GM19324 (cell line): ENCODE measurements at regions not wholly inside any gene's neighbourhood (a gene's known extent, or its start where the extent isn't known, plus 50 kb on each side); places are given as distances from the start of the nearest gene placed in this dataset.

Experiments used
- ATAC-seq: cut with Tn5 transposase; IDR thresholded peaks from one replicate; pipeline ENCODE4 v1.9.1; 2021; ENCODE audit warnings: mild to moderate bottlenecking, moderate library complexity; ENCODE audit not compliant: unreplicated experiment, low FRiP score

DNA sequence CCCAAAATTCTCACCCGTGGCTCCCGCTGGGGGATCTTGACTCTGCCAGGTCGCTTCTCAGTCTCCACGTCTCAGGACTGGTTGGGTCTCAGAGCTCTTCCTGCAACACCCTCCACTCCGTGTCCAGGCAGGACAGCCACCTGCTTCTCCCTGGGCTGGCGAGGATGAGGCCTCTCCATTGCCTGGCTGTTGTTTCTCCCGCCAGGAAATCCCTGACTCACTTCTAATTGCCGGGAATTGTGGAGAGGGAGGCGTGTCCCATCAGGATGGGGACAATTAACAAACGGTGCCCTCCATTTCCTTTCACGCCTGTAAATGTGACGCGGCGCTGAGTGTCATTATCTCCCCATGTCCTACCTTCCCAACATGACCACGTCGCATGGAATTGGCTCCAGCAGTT is 204.5 kb downstream of the RBFOX3 start:
- ATAC-seq: no peak

DNA sequence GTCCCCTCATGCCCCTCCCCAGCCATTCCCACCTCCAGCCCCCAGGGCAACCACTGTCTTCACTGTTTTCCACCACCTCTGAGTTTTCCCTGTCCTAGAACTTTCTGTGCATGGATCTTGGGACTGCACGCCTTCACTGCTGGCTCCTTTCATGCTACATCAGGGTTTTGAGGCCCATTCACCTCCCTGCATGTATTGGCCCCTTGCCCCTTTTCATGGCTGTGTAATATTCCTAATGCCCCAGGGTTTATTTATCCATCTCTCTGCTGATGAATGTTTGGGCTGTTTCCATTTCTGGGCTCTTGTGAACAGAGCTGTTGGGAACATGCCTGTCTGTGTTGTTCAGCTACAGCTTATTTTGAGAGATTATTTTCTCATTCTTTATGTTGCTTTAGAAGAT is 205.0 kb downstream of the RBFOX3 start:
- no peak for ATAC-seq

DNA sequence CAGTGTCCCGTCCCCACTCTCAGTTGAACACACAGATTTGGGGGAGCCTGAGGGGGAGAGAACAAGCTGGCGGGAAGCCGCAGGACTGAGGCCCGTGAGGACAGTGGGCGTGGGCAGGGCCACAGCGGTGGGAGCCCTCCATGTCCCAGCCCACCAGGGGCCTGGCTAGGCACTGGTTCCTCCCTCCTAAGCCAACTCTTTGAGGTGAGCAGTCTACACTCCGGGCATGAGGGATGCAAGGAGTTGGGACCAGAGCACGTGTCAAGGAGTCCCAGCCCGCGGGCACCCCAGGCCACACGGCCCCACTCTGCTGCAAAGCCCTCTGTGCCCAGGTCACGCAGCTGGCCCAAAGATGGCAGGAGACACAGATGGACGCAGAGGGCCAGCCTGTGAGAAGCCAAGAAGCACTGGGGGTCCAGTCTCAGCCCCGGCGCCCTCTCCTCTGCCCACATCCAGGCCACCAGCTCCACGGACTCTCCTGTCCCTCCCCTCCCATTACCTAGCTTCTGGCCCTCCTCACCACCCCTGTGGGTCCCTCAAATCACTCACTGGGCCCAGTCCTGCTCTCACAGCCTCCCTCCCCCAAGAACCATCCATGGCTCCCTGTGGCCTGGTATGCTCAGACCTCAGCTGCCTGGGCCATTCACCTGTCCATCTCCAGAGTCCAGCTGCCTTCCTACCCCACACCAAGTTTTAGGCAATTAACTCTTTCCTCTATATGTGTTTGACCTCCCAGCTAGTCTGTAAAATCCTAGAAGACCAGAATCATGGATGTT is 206.5 kb downstream of the RBFOX3 start:
- no peak for ATAC-seq

DNA sequence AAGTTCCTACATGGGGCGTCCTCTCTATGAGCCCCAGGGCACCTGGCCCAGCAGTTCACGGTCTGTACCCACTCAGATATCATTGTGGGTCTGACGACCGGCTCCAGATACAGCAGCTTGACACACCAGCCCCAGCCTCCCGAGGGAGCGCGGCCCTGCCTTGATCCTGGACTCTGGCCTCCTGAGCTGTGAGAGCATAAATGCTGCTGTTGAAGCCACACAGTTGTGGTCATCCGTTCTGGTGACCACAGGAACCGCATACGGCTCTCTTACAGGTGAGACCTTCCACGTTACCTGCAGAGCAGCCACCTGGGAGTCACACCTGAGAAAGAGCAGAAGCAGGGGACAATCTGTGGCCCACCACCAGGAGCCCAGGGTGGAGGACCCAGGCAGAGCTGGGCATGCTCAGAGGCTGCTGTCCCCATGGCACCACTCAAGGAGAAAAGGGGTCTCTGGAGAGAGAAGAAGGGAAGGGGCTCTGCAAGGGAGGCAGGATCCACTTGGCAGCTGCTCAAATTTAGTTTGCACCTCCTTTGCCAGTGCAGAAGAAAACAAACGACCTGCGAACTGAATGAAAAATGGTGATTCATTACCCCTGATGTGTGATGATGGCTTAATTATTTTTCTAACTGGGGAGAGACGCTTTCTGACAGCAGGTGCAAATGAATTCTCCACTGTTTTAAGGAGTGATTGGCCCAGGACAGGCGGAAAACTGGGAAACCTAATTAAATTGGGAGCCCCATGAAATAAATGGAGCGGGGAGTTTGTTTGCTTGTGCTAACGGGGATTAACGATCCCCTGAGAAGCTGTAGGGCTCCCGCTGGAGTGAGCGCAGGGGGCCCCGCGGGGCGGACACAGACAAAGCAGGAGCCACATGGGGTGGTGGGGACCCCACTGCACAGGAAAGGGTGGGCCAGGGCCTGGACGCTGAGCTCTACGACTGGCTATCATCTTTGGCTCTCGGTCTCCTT is 208.9 kb downstream of the RBFOX3 start:
- no peak for ATAC-seq

DNA sequence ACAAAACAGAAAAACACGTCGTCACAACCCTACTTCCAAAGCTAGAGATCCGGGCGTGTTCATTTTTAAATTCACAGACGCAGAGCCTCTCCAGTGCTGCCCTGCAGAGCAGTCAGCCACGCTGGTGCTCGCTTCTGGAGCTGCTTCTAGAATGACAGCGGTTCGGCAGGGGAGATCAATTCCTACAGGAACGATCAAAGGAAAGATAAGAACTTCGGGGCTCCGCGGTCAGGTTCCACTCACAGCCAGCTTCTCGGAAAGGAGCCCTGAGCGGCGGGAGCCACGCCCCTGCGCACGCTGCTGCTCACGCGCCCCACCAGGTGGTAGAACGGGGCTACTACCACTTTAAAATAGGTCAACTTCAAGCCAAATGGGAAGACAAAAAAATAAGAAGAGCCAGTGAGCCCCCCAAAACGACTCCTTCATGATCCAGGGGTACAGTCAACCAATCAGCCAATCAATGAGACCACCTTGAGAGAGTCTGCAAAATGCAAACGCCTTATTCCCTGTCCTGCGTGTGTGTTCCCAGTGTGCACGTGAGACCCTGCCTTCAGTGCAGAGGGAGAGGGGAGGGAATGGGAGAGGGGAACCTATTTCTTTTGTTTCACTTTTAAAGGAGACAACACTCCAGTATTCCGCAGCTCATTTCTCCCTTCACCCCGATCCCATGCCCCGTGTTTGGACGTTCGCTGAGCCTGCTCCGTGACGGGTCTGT is 209.7 kb downstream of the RBFOX3 start:
- no peak for ATAC-seq

DNA sequence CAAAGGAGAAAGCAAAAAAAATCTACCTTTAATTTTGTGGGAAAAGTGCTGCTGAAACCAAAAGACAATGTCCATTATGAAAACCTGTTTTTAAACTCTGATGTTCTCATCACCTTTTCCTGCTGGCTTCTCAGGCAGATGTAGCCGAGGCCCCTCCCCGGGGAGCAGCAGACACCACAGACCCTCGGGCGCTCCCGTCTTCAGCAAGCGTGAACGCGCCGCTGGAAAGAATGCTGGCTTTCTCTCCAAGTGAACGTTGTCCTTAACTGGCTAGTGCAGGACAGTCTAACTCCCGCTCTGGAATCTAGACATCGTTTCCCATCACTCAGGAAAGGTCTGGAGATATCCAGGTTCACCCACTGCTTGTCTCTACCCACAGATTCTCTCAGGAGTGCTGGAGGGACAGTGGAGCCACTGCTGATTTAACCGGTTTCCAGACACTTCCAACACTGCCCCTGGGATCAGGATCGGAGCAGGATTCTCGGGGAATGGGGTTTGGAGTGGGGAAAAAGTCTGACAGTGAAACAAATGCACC is 211.2 kb downstream of the RBFOX3 start:
- no peak for ATAC-seq

DNA sequence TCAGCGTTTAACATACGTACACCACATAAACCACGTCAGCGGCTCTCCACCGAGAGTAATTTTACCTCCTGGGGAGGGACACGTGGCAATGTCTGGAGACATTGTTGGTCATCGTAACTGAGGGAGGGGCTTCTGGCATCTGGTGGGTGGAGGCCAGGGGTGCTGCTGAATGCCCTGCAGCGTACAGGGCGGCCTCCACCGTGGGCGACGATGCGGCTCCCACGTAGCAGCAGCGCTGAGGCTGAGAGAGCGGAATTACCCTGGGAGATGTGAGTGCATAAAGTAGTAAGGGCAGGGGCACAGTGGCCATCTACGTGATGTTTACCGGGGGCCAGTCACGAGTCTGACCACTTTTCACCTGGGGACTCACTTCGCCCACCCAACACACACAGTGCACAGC is 212.4 kb downstream of the RBFOX3 start:
- ATAC-seq: no peak

DNA sequence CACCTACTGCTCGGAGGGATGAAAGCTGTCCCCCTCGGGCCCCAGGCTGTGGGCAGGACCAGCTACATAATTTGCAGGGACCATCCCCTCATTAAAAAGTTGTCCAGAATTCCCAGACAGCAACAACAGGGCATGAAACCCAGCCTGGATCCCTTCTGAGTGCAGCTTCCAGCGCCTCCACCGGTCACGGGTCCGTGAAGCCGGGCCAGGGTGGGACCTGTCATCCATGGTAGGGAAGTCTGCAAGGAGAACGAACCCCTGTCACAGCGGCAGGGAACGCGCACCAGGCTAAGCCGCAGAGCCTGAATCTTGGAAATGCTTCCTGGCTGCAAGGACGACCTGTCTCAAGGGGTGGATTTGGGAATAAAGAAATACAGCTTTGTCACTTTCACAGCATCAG is 214.2 kb downstream of the RBFOX3 start:
- ATAC-seq: no peak

DNA sequence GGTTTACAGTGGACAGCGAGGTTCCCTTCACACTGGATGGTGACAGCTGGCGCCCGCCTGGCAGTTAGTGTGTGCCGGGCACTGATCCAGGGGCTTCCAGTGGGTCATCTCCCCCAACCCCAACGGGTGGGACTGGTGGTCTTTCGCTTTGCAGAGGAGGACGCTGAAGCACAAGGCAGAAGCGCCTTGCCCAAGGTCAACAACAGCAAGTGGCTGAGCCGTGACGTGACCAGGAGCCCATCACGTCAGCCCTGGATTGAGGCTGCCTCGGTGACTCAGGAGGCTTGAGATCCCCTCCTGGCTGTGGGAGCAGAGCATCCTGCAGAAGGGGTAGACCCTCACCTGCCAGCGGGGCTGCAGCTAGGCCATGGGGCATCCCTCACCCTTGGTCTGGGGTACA is 215.3 kb downstream of the RBFOX3 start:
- no peak for ATAC-seq

DNA sequence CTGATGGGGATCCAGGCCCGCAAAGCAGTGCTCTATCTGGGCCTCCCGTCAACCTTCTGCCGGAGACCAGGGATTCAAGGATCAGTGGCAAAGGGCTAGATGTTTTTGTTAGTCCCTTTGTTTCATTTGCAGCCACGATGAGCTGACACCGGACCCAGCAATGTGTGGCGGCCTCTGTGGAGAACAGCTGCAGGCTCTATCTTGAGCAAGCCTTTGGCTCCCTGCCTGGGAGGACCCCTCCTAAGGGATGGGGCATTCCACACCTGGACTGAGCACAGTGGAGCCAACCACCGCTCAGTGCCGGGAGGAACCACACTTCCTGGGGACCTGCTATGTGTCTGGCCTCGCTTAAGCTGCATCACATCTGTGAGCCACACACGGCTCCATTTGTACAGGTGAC is 215.8 kb downstream of the RBFOX3 start:
- no peak for ATAC-seq

DNA sequence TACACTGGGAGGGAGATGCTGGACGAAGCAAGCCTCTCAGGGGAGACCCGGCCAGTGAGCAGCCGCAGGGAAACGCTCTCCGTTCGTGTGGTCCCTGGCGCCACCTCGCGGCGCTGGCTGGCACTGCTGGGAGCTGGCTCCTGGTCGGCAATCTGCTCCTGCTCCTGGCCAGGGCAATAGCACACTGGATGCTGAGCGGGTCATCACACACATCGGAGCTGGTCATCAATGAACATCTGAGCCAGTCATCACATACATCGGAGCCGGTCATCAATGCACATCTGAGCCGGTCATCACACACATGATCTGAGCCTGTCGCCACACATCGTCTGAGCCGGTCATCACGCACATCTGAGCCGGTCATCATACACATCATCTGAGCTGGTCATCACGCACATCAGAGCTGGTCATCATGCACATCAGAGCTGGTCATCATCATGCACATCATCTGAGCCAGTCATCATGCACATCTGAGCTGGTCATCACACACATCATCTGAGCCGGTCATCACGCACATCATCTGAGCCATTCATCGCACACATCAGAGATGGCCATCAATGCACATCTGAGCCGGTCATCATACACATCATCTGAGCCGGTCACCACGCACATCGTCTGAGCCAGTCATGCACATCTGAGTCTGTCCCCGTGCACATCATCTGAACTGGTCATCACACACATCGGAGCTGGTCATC is 217.3 kb downstream of the RBFOX3 start:
- ATAC-seq: no peak

DNA sequence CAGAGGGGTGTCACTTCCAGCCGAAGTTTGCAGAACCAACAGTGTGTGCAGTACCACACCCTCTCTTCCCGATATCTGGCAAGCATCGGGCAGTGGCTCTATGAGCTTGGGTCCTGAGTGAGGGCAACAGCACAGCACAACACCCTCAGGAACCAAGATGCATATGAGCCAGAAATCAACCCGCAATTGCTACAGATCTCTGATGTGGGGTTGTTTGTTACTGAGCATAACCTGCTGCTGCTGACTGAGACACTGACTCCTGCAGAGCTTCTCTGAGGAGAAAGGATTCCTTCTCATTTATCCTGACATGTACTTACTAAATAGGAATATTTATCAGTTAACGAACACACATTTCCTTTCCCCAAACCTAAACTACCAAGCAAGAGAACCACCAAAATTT is 218.3 kb downstream of the RBFOX3 start:
- ATAC-seq: no peak

DNA sequence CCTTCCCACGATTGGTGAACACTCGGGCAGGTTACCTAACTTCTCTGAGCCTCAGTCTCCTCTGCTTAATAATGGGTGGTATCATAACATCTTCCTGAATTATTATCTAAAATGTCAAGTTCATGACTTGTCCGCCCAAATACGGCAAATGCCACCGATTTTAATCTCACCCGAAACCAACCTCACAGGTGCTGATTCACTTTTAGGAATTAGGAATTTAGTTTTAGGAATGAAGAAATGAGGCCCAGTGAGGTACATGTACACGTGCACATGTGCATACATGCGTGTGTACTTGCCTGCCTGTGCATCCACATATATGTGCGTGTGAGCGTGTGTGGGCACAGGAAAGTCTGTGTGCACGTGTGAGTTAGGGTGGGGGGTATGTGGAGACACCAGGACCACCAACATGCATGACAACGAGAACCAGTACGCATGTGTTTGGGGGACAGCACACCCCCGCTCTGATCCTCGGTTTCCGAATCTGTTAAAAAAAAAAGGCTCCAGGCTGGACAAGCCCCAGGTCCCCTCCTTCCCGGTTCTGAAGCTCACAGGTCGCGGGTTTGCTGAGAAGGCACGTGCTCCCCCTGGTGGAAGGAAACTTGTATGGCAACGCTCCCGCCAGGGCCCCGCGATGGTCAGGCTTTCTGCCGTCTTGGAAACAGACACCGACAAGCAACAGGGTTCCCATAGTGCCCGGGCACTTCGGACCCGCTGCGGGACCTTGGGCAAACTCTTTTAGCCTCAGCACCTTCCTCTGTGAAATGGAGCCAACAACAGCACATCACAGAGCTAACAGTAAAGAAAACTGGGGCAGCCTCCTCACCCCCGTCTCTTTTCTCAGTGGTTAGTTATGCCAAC is 219.2 kb downstream of the RBFOX3 start:
- ATAC-seq: no peak

DNA sequence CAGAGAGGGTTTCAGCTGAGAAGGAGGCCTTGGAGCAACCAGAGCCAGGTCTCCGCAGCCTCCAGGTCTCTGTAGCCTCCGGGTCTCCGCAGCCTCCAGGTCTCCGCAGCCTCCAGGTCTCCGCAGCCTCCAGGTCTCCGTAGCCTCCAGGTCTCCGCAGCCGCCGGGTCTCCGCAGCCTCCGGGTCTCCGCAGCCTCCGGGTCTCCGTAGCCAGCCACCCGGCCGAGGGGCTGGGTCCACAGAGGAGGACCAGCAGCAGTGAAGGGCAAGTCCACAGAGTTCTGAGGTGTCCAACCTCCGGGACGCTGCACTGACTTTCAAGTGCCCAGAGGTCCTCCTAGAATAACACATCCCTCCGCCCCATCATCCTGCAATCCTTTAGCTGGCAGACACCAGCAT is 221.0 kb downstream of the RBFOX3 start:
- ATAC-seq: no peak

DNA sequence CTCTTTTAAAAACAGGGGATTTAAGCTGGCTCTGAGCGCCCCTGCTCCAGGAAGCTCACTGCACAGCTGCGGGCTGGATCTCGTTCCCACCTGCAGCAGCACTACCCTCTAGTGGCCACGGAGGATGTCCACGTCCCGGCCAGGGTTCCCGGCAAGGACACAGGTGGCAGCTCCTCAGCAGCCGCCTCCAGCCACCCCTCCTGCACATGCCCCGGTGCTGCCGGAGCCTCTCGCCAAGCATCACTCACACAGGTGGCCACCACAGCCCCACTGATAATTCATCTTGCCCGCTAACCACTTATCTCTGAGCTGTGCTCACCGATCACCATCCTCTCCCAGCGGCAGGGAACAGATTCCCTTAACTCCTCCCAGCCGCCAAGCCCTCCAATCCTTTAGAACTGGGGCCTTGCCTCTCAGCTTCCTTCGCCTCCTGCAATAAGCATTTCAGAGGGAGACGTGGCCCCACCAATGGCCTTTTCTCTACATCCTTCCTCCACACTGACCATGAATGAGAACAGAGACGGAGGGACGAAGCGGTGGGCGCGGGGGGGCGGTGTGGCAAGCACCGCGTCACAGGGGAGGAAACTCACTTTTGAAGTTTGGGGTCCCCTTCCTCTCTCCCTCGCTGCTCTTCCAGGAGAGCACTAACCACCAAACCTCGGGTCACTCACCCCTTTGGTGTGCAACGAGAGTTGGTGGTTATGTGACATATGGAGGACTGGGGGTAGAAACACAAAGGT is 222.1 kb downstream of the RBFOX3 start:
- ATAC-seq: no peak

DNA sequence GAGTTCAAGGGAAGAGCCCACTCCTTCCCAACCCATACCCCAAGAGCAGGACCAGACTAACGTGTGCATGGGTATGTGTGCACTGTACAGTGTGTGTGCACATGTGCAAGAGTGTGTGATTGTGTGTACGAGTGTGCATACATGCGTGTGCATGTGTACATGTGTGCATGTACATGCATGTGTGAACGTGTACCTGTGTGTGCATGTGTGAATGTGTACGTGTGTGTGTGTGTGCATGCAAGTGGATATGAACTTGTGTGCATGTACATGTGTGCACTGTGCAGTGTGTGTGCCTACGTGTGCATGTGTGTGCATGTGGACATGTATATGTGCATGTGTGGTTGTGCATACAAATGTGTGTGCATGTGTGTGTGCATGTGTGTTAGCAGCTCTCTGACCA is 223.1 kb downstream of the RBFOX3 start:
- no peak for ATAC-seq

DNA sequence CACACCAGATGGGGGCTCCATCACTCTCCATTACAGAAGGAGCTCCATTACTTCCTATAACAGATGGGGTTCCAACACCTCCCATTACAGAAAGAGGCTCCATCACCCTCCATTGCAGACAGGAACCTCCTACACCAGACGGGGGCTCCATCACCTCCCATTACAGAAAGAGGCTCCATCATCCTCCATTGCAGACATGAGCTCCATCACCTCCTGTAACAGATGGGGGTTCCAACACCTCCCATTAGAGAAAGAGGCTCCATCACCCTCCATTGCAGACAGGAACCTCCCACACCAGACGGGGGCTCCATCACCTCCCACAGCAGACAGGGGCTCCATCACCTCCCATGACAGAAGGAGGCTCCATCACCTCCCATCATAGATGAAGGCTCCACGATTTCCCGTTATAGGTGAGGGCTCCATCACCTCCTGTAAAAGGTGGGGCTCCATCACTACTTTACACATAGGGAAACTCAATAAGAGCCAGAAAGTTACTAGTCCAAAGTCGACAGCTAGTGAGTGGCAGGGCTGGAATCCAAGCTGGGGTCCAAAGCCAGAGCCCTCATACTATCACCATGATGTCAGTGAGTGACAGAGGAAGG is 224.8 kb downstream of the RBFOX3 start:
- no peak for ATAC-seq

DNA sequence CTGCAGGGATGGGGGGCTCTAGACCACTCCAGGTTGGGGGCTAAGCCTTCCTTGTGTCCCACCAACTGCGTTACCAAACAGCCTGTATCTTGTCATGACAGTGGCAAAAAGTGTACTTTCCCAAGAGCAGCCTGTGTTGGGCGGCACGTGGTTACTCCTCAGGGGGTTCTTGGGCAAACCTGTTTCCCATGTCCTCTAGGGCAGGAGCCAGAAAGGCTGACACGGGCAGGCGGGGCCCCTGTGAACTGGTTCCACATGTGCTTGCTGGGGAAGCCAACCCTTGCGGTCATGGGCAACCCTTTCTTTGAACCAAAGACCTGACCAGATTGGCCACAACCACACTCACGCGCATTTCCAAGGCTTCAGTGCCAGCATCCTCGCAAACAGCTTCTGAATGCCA is 228.5 kb downstream of the RBFOX3 start:
- no peak for ATAC-seq
